IMR-90 (cell line): ENCODE measurements at regions not wholly inside any gene's neighbourhood (a gene's known extent, or its start where the extent isn't known, plus 50 kb on each side); places are given as distances from the start of the nearest gene placed in this dataset.

Source experiments
- ATAC-seq: fragments of 200-7000 bp; cut with Tn5 transposase; 2 replicates; pipeline ENCODE4 v1.9.1; 2020; ENCODE audit warnings: low read depth, mild to moderate bottlenecking, moderate library complexity
- BruUV-seq: library from RNA; stranded (reverse); fragments of 400-500 nt; replicated peaks from 2 replicates; lab custom pipeline; 2021; lab: Mats Ljungman, UMichigan
- CTCF ChIA-PET: fragments of 300-600 bp; formaldehyde crosslinking; extraction: SDS; loops from one replicate; lab custom pipeline; 2021; ENCODE audit warnings: antibody characterized with exemption; lab: Yijun Ruan, JAX
- POLR2A ChIA-PET: fragments of 300-600 bp; sonication (Branson Sonifier 250); formaldehyde crosslinking; loops from one replicate; lab custom pipeline; 2022; ENCODE audit warnings: antibody characterized with exemption; ENCODE audit not compliant: unreplicated experiment; lab: Charles Lee
- DNase-seq: peaks from one replicate; pipeline ENCODE4 v3.0.0; 2013
- H2AFZ ChIP-seq: replicated peaks from 2 replicates; pipeline ENCODE3; 2013; ENCODE audit warnings: low read length, mild to moderate bottlenecking; ENCODE audit not compliant: poor library complexity
- H2AK5ac ChIP-seq: 2 replicates; pipeline ENCODE4 v1.6.1; 2013; ENCODE audit warnings: low read depth, low read length, inconsistent platforms
- H2AK9ac ChIP-seq: replicated peaks from 2 replicates; pipeline ENCODE3; 2013; ENCODE audit warnings: mild to moderate bottlenecking, low read depth, low read length, moderate library complexity; ENCODE audit not compliant: poor library complexity
- H2BK120ac ChIP-seq: 2 replicates; pipeline ENCODE4 v1.6.1; 2013; ENCODE audit warnings: low read depth, low read length, inconsistent platforms
- H2BK15ac ChIP-seq: 3 replicates; pipeline ENCODE4 v1.6.1; 2013; ENCODE audit warnings: low read depth, low read length, inconsistent platforms
- H2BK20ac ChIP-seq: 2 replicates; pipeline ENCODE4 v1.6.1; 2013; ENCODE audit warnings: low read depth, mild to moderate bottlenecking, inconsistent platforms, low read length, moderate library complexity
- H2BK5ac ChIP-seq: 2 replicates; pipeline ENCODE4 v1.6.1; 2013; ENCODE audit warnings: mild to moderate bottlenecking, low read depth, low read length, inconsistent platforms; ENCODE audit not compliant: poor library complexity, severe bottlenecking
- H3K14ac ChIP-seq: replicated peaks from 2 replicates; pipeline ENCODE4 v1.6.1; 2013; ENCODE audit warnings: low read depth, low read length, inconsistent platforms
- H3K18ac ChIP-seq: 2 replicates; pipeline ENCODE4 v1.6.1; 2013; ENCODE audit warnings: low read depth, low read length, control low read depth
- H3K23ac ChIP-seq: 2 replicates; pipeline ENCODE4 v1.6.1; 2013; ENCODE audit warnings: low read depth, low read length, inconsistent platforms
- H3K27ac ChIP-seq: 2 replicates; pipeline ENCODE4 v1.5.1; 2013; ENCODE audit warnings: mild to moderate bottlenecking, control low read depth, low read length; ENCODE audit not compliant: insufficient read depth
- H3K27me3 ChIP-seq: 2 replicates; pipeline ENCODE4 v1.6.1; 2013; ENCODE audit warnings: low read length; ENCODE audit not compliant: control insufficient read depth, insufficient read depth
- H3K36me3 ChIP-seq: 2 replicates; pipeline ENCODE4 v1.6.1; 2013; ENCODE audit warnings: low read length, mixed read lengths; ENCODE audit not compliant: control insufficient read depth, insufficient read depth
- H3K4ac ChIP-seq: 2 replicates; pipeline ENCODE4 v1.6.1; 2013; ENCODE audit warnings: low read depth, low read length, inconsistent platforms
- H3K4me1 ChIP-seq: 2 replicates; pipeline ENCODE4 v1.6.1; 2013; ENCODE audit warnings: low read length, mixed read lengths; ENCODE audit not compliant: control insufficient read depth, insufficient read depth
- H3K4me2 ChIP-seq: 2 replicates; pipeline ENCODE4 v1.6.1; 2013; ENCODE audit warnings: low read depth, mild to moderate bottlenecking, control low read depth, low read length, moderate library complexity
- H3K4me3 ChIP-seq: 2 replicates; pipeline ENCODE4 v1.5.1; 2013; ENCODE audit warnings: low read depth, mild to moderate bottlenecking, control low read depth, low read length, moderate library complexity; ENCODE audit not compliant: insufficient read depth
- H3K56ac ChIP-seq: 2 replicates; pipeline ENCODE4 v1.6.1; 2013; ENCODE audit warnings: low read length, inconsistent platforms; ENCODE audit not compliant: insufficient read depth; ENCODE audit errors: extremely low read depth
- H3K79me1 ChIP-seq, 2 experiments: 2 replicates each; pipeline ENCODE4 v1.6.1; 2013; ENCODE audit warnings: low read length in 2 of 2, inconsistent platforms in 1 of 2, low read depth in 1 of 2
- H3K9ac ChIP-seq: 2 replicates; pipeline ENCODE4 v1.6.1; 2013; ENCODE audit warnings: low read depth, low read length, control low read depth
- H3K9me1 ChIP-seq: 2 replicates; pipeline ENCODE4 v1.6.1; 2013; ENCODE audit warnings: low read length, inconsistent platforms; ENCODE audit not compliant: insufficient read depth
- H3K9me3 ChIP-seq: 2 replicates; pipeline ENCODE4 v1.6.1; 2013; ENCODE audit warnings: low read length; ENCODE audit not compliant: control insufficient read depth, insufficient read depth
- H4K20me1 ChIP-seq: 2 replicates; pipeline ENCODE4 v1.6.1; 2013; ENCODE audit warnings: low read length, inconsistent platforms; ENCODE audit not compliant: insufficient read depth
- H4K5ac ChIP-seq: 2 replicates; pipeline ENCODE4 v1.6.1; 2013; ENCODE audit warnings: mild to moderate bottlenecking, low read depth, low read length, control low read depth
- H4K8ac ChIP-seq, 2 experiments: 2 replicates each; pipeline ENCODE4 v1.6.1; 2013; ENCODE audit warnings: low read depth in 2 of 2, low read length in 2 of 2, control low read depth in 1 of 2, inconsistent platforms in 1 of 2
- H4K91ac ChIP-seq: 2 replicates; pipeline ENCODE4 v1.6.1; 2013; ENCODE audit warnings: low read depth, low read length, inconsistent platforms; ENCODE audit not compliant: insufficient read depth
- BHLHE40 ChIP-seq: fragments of 150-350 bp; IDR thresholded peaks from 2 replicates; pipeline ENCODE4 v1.6.1; 2016; ENCODE audit warnings: mild to moderate bottlenecking, low read depth, low read length
- CEBPB ChIP-seq: IDR thresholded peaks from 2 replicates; pipeline ENCODE4 v1.6.1; 2012; ENCODE audit warnings: low read depth, low read length, improper control_type of control experiment
- CHD1 ChIP-seq: IDR thresholded peaks from 2 replicates; pipeline ENCODE4 v1.6.1; 2012; ENCODE audit warnings: low read depth, low read length, improper control_type of control experiment
- CTCF ChIP-seq: conservative IDR thresholded peaks from 2 replicates; pipeline ENCODE4 v1.5.1; 2012; ENCODE audit warnings: mild to moderate bottlenecking, low read depth, low read length, improper control_type of control experiment
- ELK1 ChIP-seq: fragments of 150-350 bp; IDR thresholded peaks from 2 replicates; pipeline ENCODE4 v1.6.1; 2016; ENCODE audit warnings: low read depth, mild to moderate bottlenecking, low read length, moderate library complexity, borderline replicate concordance
- FOS ChIP-seq: fragments of 150-350 bp; IDR thresholded peaks from 2 replicates; pipeline ENCODE4 v1.6.1; 2016; ENCODE audit warnings: low read depth, low read length
- MAFK ChIP-seq: IDR thresholded peaks from 2 replicates; pipeline ENCODE4 v1.6.1; 2012; ENCODE audit warnings: low read depth, low read length, improper control_type of control experiment
- MAZ ChIP-seq: IDR thresholded peaks from 2 replicates; pipeline ENCODE4 v1.6.1; 2012; ENCODE audit warnings: low read depth, mild to moderate bottlenecking, low read length, improper control_type of control experiment, moderate library complexity, borderline replicate concordance
- MXI1 ChIP-seq: IDR thresholded peaks from 2 replicates; pipeline ENCODE4 v1.6.1; 2012; ENCODE audit warnings: low read depth, mild to moderate bottlenecking, low read length, moderate library complexity, borderline replicate concordance
- NFE2L2 ChIP-seq: fragments of 150-350 bp; IDR thresholded peaks from 2 replicates; pipeline ENCODE4 v1.6.1; 2016; ENCODE audit warnings: low read depth, mild to moderate bottlenecking, low read length
- POLR2A ChIP-seq: IDR thresholded peaks from 2 replicates; pipeline ENCODE4 v1.6.1; 2012; ENCODE audit warnings: mild to moderate bottlenecking, low read depth, low read length
- RAD21 ChIP-seq: IDR thresholded peaks from 2 replicates; pipeline ENCODE4 v1.6.1; 2012; ENCODE audit warnings: low read length, improper control_type of control experiment
- RCOR1 ChIP-seq: IDR thresholded peaks from 2 replicates; pipeline ENCODE4 v1.6.1; 2012; ENCODE audit warnings: mild to moderate bottlenecking, low read length, improper control_type of control experiment; ENCODE audit not compliant: insufficient replicate concordance
- RFX5 ChIP-seq: IDR thresholded peaks from 2 replicates; pipeline ENCODE4 v1.8.0; 2012; ENCODE audit warnings: low read depth, mild to moderate bottlenecking, low read length, moderate library complexity
- SMC3 ChIP-seq: fragments of 150-350 bp; IDR thresholded peaks from 2 replicates; pipeline ENCODE4 v1.6.1; 2016; ENCODE audit warnings: low read depth, mild to moderate bottlenecking, antibody characterized with exemption, low read length, moderate library complexity
- USF2 ChIP-seq: fragments of 150-350 bp; IDR thresholded peaks from 2 replicates; pipeline ENCODE4 v1.6.1; 2017; ENCODE audit warnings: mild to moderate bottlenecking, antibody characterized with exemption, low read length, low read depth
- WGBS, 2 experiments: methylation state at CpG; one replicate each; pipeline versions ENCODE4 v1.1.5 to v1.1.7; 2013; ENCODE audit warnings: missing lambda C conversion rate in 2 of 2; ENCODE audit not compliant: insufficient read length in 1 of 2; ENCODE audit errors: extremely low coverage in 2 of 2; 5-methylcytosine and 5-hydroxymethylcytosine counted together
- dilution Hi-C: fragments of 300-500 bp; cut with HindIII; formaldehyde crosslinking; loops from one replicate; pipeline ENCODE4 v1.14.3; 2018; ENCODE audit warnings: low sequenced_read_pairs; ENCODE audit not compliant: unreplicated experiment
- in situ Hi-C: fragments of 300-500 bp; cut with MboI; formaldehyde crosslinking; loops from 3 replicates; pipeline ENCODE4 v1.14.3; 2019; ENCODE audit warnings: low sequenced_read_pairs, inconsistent platforms, mixed read lengths
- intact Hi-C: fragments of 100-400 bp; cut with micrococcal nuclease; formaldehyde crosslinking; loops from 2 replicates; pipeline ENCODE4 v1.10.0; 2022

GRCh38 chrX:82534086-82534597, 973.9 kb upstream of the POU3F4 start:
- dilution Hi-C loops (no loop called here), intact Hi-C loops (no loop called here), in situ Hi-C loops (no loop called here)
- H3K36me3 ChIP-seq = no peaks in the 10 kb centered on the region
- H2BK120ac ChIP-seq = no peak overlapping the region
- POLR2A ChIA-PET = no interaction called here
- DNase-seq = no peak
- no peaks in the 10 kb centered on the region for H4K20me1 ChIP-seq
- H4K5ac ChIP-seq = no peak overlapping the region
- no peak overlapping the region for H2BK20ac ChIP-seq
- H2AFZ ChIP-seq = no peak overlapping the region
- no peak overlapping the region for H3K4me2 ChIP-seq
- no peaks in the 10 kb centered on the region for H3K79me1 ChIP-seq
- no peaks in the 10 kb centered on the region for H3K4me1 ChIP-seq
- no peaks in the 10 kb centered on the region for H3K9me3 ChIP-seq
- no peak overlapping the region for H2AK9ac ChIP-seq
- no CpG with 5 or more reads among the region's 4 CpGs for WGBS, 2 experiments
- no peaks in the 10 kb centered on the region for H3K9me1 ChIP-seq
- H3K14ac ChIP-seq = no peak overlapping the region
- H3K23ac ChIP-seq = no peak overlapping the region
- no peak for ATAC-seq
- H3K56ac ChIP-seq = no peak overlapping the region
- no peak overlapping the region for H3K18ac ChIP-seq
- no TSS peak for BruUV-seq
- no peak overlapping the region for H2BK15ac ChIP-seq
- H3K27ac ChIP-seq = no peak overlapping the region
- H4K8ac ChIP-seq = no peak overlapping the region
- no peaks in the 10 kb centered on the region for H3K27me3 ChIP-seq
- no peak overlapping the region for H3K4me3 ChIP-seq
- CTCF ChIA-PET = no interaction called here
- H2BK5ac ChIP-seq = no peak overlapping the region
- no peak overlapping the region for H3K9ac ChIP-seq
- H2AK5ac ChIP-seq = no peak overlapping the region
- TF ChIP-seq SMC3 = no peak
- TF ChIP-seq RAD21 = no peak
- no peak for TF ChIP-seq BHLHE40
- TF ChIP-seq CTCF = no peak
- TF ChIP-seq RFX5 = no peak
- no peak for TF ChIP-seq MXI1
- no peak for TF ChIP-seq POLR2A
- no peak for TF ChIP-seq NFE2L2
- no peak for TF ChIP-seq MAZ
- TF ChIP-seq USF2 = no peak
- TF ChIP-seq MAFK = no peak
- TF ChIP-seq FOS = no peak
- no peak for TF ChIP-seq CEBPB
- no peak for TF ChIP-seq RCOR1
- no peak for TF ChIP-seq CHD1
- no peak for TF ChIP-seq ELK1
- no peak overlapping the region for H4K91ac ChIP-seq
- no peak overlapping the region for H3K4ac ChIP-seq
